A673 (cell line): ENCODE measurements at regions not wholly inside any gene's neighbourhood (a gene's known extent, or its start where the extent isn't known, plus 50 kb on each side); places are given as distances from the start of the nearest gene placed in this dataset.

Source experiments
- BruUV-seq: library from RNA; stranded (reverse); fragments of 400-500 nt; replicated peaks from 2 replicates; lab custom pipeline; 2021; lab: Mats Ljungman, UMichigan
- CTCF ChIA-PET: fragments of 300-600 bp; sonication (Branson Sonifier 250); formaldehyde crosslinking; loops from one replicate; lab custom pipeline; 2022; ENCODE audit warnings: antibody characterized with exemption; lab: Charles Lee
- POLR2A ChIA-PET: fragments of 300-600 bp; sonication (Branson Sonifier 250); formaldehyde crosslinking; loops from one replicate; lab custom pipeline; 2022; ENCODE audit warnings: antibody characterized with exemption; ENCODE audit not compliant: low non-redundant PET; lab: Charles Lee
- DNase-seq: peaks from one replicate; pipeline ENCODE4 v3.0.0-alpha.2; 2015; ENCODE audit warnings: low spot score
- H3K27ac ChIP-seq: fragments of 200-600 bp; sonication (generic); 2 replicates; pipeline ENCODE4 v1.5.1; 2016; ENCODE audit warnings: mixed run types, low read depth, mild to moderate bottlenecking, mixed read lengths, antibody characterized with exemption, low read length; ENCODE audit not compliant: poor library complexity, severe bottlenecking
- H3K27me3 ChIP-seq: fragments of 200-600 bp; sonication (generic); replicated peaks from 2 replicates; pipeline ENCODE4 v1.6.1; 2017; ENCODE audit warnings: mixed run types, low read depth, mild to moderate bottlenecking, mixed read lengths, antibody characterized with exemption, low read length; ENCODE audit not compliant: insufficient read depth, poor library complexity
- H3K36me3 ChIP-seq: fragments of 200-600 bp; sonication (generic); 2 replicates; pipeline ENCODE4 v1.6.1; 2016; ENCODE audit warnings: mixed run types, mild to moderate bottlenecking, mixed read lengths, antibody characterized with exemption, low read length; ENCODE audit not compliant: insufficient read depth, poor library complexity, severe bottlenecking
- H3K4me1 ChIP-seq: fragments of 200-600 bp; sonication (generic); 2 replicates; pipeline ENCODE4 v1.6.1; 2017; ENCODE audit warnings: mixed run types, mild to moderate bottlenecking, mixed read lengths, antibody characterized with exemption, low read length; ENCODE audit not compliant: insufficient read depth, poor library complexity, severe bottlenecking
- H3K4me3 ChIP-seq: fragments of 200-600 bp; sonication (generic); 2 replicates; pipeline ENCODE4 v1.5.1; 2016; ENCODE audit warnings: low read depth, mixed run types, mild to moderate bottlenecking, mixed read lengths, low read length; ENCODE audit not compliant: poor library complexity, severe bottlenecking
- H3K9me3 ChIP-seq: fragments of 200-600 bp; sonication (generic); 2 replicates; pipeline ENCODE4 v1.6.1; 2016; ENCODE audit warnings: mixed run types, low read depth, mild to moderate bottlenecking, mixed read lengths, antibody characterized with exemption, low read length; ENCODE audit not compliant: poor library complexity, severe bottlenecking
- CTCF ChIP-seq: fragments of 300-800, 200-600 bp; sonication (generic); conservative IDR thresholded peaks from 2 replicates; pipeline ENCODE4 v1.5.1; 2017; ENCODE audit warnings: low read depth, mild to moderate bottlenecking, antibody characterized with exemption, low read length, moderate library complexity, mixed read lengths
- EZH2 ChIP-seq: fragments of 200-600 bp; sonication (generic); IDR thresholded peaks from 2 replicates; pipeline ENCODE4 v1.6.1; 2017; ENCODE audit warnings: borderline replicate concordance, low read depth, mild to moderate bottlenecking, mixed read lengths, antibody characterized with exemption, low read length; ENCODE audit not compliant: poor library complexity, severe bottlenecking
- intact Hi-C: fragments of 100-400 bp; cut with micrococcal nuclease; formaldehyde crosslinking; loops from one replicate; pipeline ENCODE4 v1.10.0; 2022; ENCODE audit not compliant: unreplicated experiment

GRCh38 chr9:135338546-135338945, 141.0 kb upstream of the PPP1R26 start:
- H3K4me3 ChIP-seq, result no peak overlapping the region
- POLR2A ChIA-PET, result no interaction called here
- DNase-seq, result no peak

DNA sequence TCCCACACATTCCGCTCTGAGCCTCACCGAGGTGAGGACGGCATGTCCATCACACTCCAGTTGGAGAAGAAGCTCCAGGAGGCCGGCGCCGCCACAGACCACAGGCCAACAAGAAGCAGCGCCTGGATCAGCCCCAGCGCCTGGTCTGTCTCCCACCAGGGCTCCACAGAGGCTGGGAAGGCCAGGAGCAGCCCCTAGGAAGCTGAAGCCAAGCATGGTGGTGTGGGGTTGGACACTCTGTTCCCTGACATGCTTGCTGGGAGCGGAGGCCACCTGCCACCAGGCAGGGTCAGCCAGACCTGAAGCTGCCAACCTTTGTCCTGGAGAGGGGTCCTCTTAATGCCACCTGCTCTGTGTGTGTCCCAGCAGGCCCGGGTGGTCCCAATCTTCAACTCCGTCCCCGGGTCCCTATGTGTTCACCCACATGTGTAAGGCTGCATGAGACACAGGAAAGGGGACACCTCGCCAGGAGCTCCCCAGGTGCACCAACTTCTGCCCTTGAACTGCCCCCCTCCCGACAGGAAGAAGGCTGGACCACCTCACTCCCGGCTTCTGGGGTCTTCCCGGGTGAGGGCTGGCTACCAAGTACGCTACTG, 140.1 kb upstream of the PPP1R26 start:
- H3K4me1 ChIP-seq, result peaks cover 74% of the 10 kb centered on the region
- ChIA-PET POLR2A (no interaction called here), CTCF (no interaction called here)
- no peaks in the 10 kb centered on the region for H3K36me3 ChIP-seq
- no peaks in the 10 kb centered on the region for H3K9me3 ChIP-seq
- intact Hi-C loops, result no loop called here
- BruUV-seq, result TSS peak; percentile 95
- no peak overlapping the region for H3K4me3 ChIP-seq
- no peaks in the 10 kb centered on the region for H3K27me3 ChIP-seq
- DNase-seq, result no peak
- peak overlapping the region; percentile 93 for H3K27ac ChIP-seq
- TF ChIP-seq EZH2 (no peak), CTCF (no peak)

More at GRCh38 chr9:135338546-135338945, 141.0 kb upstream of the PPP1R26 start:
- no peak for TF ChIP-seq CTCF
- no peaks in the 10 kb centered on the region for H3K9me3 ChIP-seq
- peaks cover 65% of the 10 kb centered on the region for H3K4me1 ChIP-seq
- H3K27ac ChIP-seq, result peak overlapping the region; percentile 93
- CTCF ChIA-PET, result no interaction called here
- no TSS peak for BruUV-seq
- no peaks in the 10 kb centered on the region for H3K36me3 ChIP-seq
- intact Hi-C loops, result no loop called here
- H3K27me3 ChIP-seq, result no peaks in the 10 kb centered on the region

DNA sequence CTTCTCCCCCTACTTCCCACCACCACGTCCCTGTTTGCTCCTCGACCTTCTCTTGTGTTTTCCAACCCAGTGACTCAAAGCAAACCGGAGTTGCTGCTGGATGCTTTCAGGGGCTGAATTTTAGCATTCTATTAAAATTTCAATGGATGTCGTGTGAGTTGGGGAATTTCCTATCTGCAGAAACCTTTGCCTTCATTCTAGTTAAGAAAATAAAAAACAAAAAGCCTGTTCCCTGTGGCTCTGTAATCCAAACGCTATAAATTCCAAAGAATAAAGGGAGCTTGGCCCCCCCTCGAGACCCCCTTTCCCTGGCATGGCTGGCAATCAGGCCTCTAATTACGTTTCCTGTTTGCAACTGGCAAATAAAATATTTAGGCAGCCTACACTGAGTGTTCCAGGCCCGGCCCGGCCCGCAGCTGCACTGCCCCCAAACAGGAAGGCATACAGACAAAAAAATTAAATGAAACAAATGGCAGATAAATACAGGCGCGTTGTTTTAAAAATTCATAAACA, 139.4 kb upstream of the PPP1R26 start:
- POLR2A ChIA-PET, result no interaction called here
- intact Hi-C loops, result loop anchor here (2.0 kb wide), 2 partner anchors 183 to 245 kb away; no protein-coding TSS in a partner anchor

More for the DNA sequence above, 139.4 kb upstream of the PPP1R26 start:
- Histone ChIP-seq H3K27ac (peak overlapping the region; percentile 93), H3K27me3 (no peaks in the 10 kb centered on the region), H3K4me3 (no peak overlapping the region), H3K36me3 (no peaks in the 10 kb centered on the region), H3K4me1 (peaks cover 79% of the 10 kb centered on the region), H3K9me3 (no peaks in the 10 kb centered on the region)
- TF ChIP-seq EZH2, result no peak
- no peak for TF ChIP-seq CTCF
- DNase-seq, result peak; percentile 88
- BruUV-seq, result no TSS peak
- CTCF ChIA-PET, result no interaction called here
